GM12878 (cell line): ENCODE measurements at regions not wholly inside any gene's neighbourhood (a gene's known extent, or its start where the extent isn't known, plus 50 kb on each side); places are given as distances from the start of the nearest gene placed in this dataset.

Experiments
- ATAC-seq: fragments of 200-7000 bp; cut with Tn5 transposase; 3 replicates; pipeline ENCODE4 v1.9.1; 2020; ENCODE audit warnings: mild to moderate bottlenecking, moderate library complexity
- BruUV-seq: library from RNA; stranded (reverse); fragments of 400-500 nt; replicated peaks from 2 replicates; lab custom pipeline; 2021; lab: Mats Ljungman, UMichigan
- CTCF ChIA-PET: fragments of 300-600 bp; sonication (Branson Sonifier 250); formaldehyde crosslinking; extraction: SDS; loops from one replicate; lab custom pipeline; 2021; ENCODE audit warnings: inconsistent platforms; lab: Yijun Ruan, JAX
- POLR2A ChIA-PET: fragments of 350-600 bp; formaldehyde crosslinking; extraction: SDS; loops from one replicate; lab custom pipeline; 2021; ENCODE audit warnings: inconsistent platforms; lab: Charles Lee
- RAD21 ChIA-PET: fragments of 300-600 bp; sonication (Branson Sonifier 250); formaldehyde crosslinking; loops from one replicate; lab custom pipeline; 2023; ENCODE audit warnings: antibody characterized with exemption; ENCODE audit not compliant: unreplicated experiment; lab: Charles Lee
- SMC1A ChIA-PET: fragments of 300-600 bp; sonication (Branson Sonifier 250); formaldehyde crosslinking; loops from one replicate; lab custom pipeline; 2023; ENCODE audit not compliant: unreplicated experiment, uncharacterized antibody; lab: Charles Lee
- DNase-seq: peaks from one replicate; pipeline ENCODE4 v3.0.0-alpha.2; 2011; ENCODE audit warnings: low read depth, low spot score
- FAIRE-seq: peaks from 3 replicates; lab custom pipeline; 2011; peaks lifted over from hg19 to GRCh38; lab: Jason Lieb, UNC
- H2AFZ ChIP-seq: 2 replicates; pipeline ENCODE4 v1.6.0; 2011; ENCODE audit warnings: low read depth, low read length, control low read depth; ENCODE audit not compliant: control insufficient read depth
- H3K27ac ChIP-seq: 2 replicates; pipeline ENCODE4 v1.5.1; 2011; ENCODE audit warnings: control low read depth; ENCODE audit not compliant: control insufficient read depth, insufficient read depth
- H3K27me3 ChIP-seq, 2 experiments: replicated peaks in 1 of 2; 2 replicates each; pipeline versions ENCODE4 v1.6.0 to v1.6.1; 2011; ENCODE audit warnings: low read length in 1 of 2; ENCODE audit not compliant: control insufficient read depth in 2 of 2, insufficient read depth in 2 of 2
- H3K36me3 ChIP-seq, 2 experiments: 2 replicates each; pipeline ENCODE4 v1.5.1; 2011; ENCODE audit warnings: low read length in 1 of 2; ENCODE audit not compliant: control insufficient read depth in 2 of 2, insufficient read depth in 2 of 2
- H3K4me1 ChIP-seq: 2 replicates; pipeline ENCODE4 v1.6.1; 2011; ENCODE audit warnings: mild to moderate bottlenecking, low read length, moderate library complexity, mixed read lengths; ENCODE audit not compliant: control insufficient read depth, insufficient read depth
- H3K4me2 ChIP-seq: 2 replicates; pipeline ENCODE4 v1.6.0; 2011; ENCODE audit warnings: control low read depth; ENCODE audit not compliant: control insufficient read depth, insufficient read depth
- H3K4me3 ChIP-seq: fragments of 200-600 bp; sonication (generic); 2 replicates; pipeline ENCODE4 v1.5.1; 2016
- H3K79me2 ChIP-seq: 2 replicates; pipeline ENCODE4 v1.6.0; 2011; ENCODE audit warnings: low read length; ENCODE audit not compliant: control insufficient read depth, insufficient read depth
- H3K9ac ChIP-seq: 2 replicates; pipeline ENCODE4 v1.8.0; 2011; ENCODE audit warnings: low read length, control low read depth, mixed read lengths; ENCODE audit not compliant: control insufficient read depth, insufficient read depth
- H3K9me3 ChIP-seq: replicated peaks from 3 replicates; pipeline ENCODE4 v1.5.1; 2011; ENCODE audit warnings: mild to moderate bottlenecking, low read length; ENCODE audit not compliant: control insufficient read depth, insufficient read depth
- H4K20me1 ChIP-seq: 2 replicates; pipeline ENCODE4 v1.6.0; 2011; ENCODE audit not compliant: control insufficient read depth, insufficient read depth
- BRCA1 ChIP-seq: IDR thresholded peaks from 2 replicates; pipeline ENCODE4 v1.6.1; 2011; ENCODE audit warnings: low read depth, low read length, improper control_type of control experiment
- CHD1 ChIP-seq: IDR thresholded peaks from 2 replicates; pipeline ENCODE4 v1.6.1; 2012; ENCODE audit warnings: low read depth, low read length, improper control_type of control experiment
- CUX1 ChIP-seq: IDR thresholded peaks from 2 replicates; pipeline ENCODE4 v1.6.1; 2012; ENCODE audit warnings: improper control_type of control experiment, low read depth, low read length; ENCODE audit not compliant: insufficient replicate concordance
- MEF2B ChIP-seq: fragments of 450-650 bp; IDR thresholded peaks from 2 replicates; pipeline ENCODE4 v1.6.1; 2018; ENCODE audit warnings: mild to moderate bottlenecking, moderate library complexity; ENCODE audit not compliant: partially characterized antibody, poor library complexity, severe bottlenecking
- MTA2 ChIP-seq: fragments of 450-650 bp; IDR thresholded peaks from 2 replicates; pipeline ENCODE4 v1.6.1; 2016; ENCODE audit warnings: low read depth, mild to moderate bottlenecking, moderate library complexity
- NFYB ChIP-seq: IDR thresholded peaks from 2 replicates; pipeline ENCODE4 v1.6.1; 2011; ENCODE audit warnings: low read depth, mild to moderate bottlenecking, low read length, improper control_type of control experiment, moderate library complexity; ENCODE audit not compliant: insufficient read depth
- NR2C1 ChIP-seq: fragments of 450-650 bp; IDR thresholded peaks from 2 replicates; pipeline ENCODE4 v1.6.1; 2017; ENCODE audit warnings: antibody characterized with exemption, mild to moderate bottlenecking, moderate library complexity
- RAD51 ChIP-seq: fragments of 450-650 bp; IDR thresholded peaks from 2 replicates; pipeline ENCODE4 v1.6.1; 2016; ENCODE audit warnings: moderate library complexity, mild to moderate bottlenecking, inconsistent platforms
- RFX5 ChIP-seq: IDR thresholded peaks from 2 replicates; pipeline ENCODE4 v1.6.1; 2011; ENCODE audit warnings: low read depth, low read length, improper control_type of control experiment
- WGBS: methylation state at CpG from one replicate; pipeline ENCODE4 v1.1.6; 2016; ENCODE audit warnings: low lambda C conversion rate; ENCODE audit not compliant: insufficient replicate concordance, insufficient coverage; ENCODE audit errors: missing lambda C conversion rate; 5-methylcytosine and 5-hydroxymethylcytosine counted together
- in situ Hi-C: fragments of 300-500 bp; cut with MboI; formaldehyde crosslinking; loops from 9 replicates; pipeline ENCODE4 v1.14.3; 2018; ENCODE audit warnings: mixed read lengths
- intact Hi-C: fragments of 100-400 bp; cut with micrococcal nuclease; formaldehyde crosslinking; loops from one replicate; pipeline ENCODE4 v1.14.2; 2022; ENCODE audit not compliant: unreplicated experiment
- TF ChIP-seq, protein P1 (sequence below): fragments of 450-650 bp; IDR thresholded peaks from 2 replicates; pipeline ENCODE4 v1.6.1; 2016; ENCODE audit warnings: mild to moderate bottlenecking

GRCh38 chr11:134628426-134628825, 216.4 kb upstream of the B3GAT1 start (continued):
- TF ChIP-seq MTA2 = no peak
- TF ChIP-seq CUX1 = no peak
- TF ChIP-seq NR2C1 = no peak
- TF ChIP-seq BRCA1 = no peak
- TF ChIP-seq, protein P1, sequence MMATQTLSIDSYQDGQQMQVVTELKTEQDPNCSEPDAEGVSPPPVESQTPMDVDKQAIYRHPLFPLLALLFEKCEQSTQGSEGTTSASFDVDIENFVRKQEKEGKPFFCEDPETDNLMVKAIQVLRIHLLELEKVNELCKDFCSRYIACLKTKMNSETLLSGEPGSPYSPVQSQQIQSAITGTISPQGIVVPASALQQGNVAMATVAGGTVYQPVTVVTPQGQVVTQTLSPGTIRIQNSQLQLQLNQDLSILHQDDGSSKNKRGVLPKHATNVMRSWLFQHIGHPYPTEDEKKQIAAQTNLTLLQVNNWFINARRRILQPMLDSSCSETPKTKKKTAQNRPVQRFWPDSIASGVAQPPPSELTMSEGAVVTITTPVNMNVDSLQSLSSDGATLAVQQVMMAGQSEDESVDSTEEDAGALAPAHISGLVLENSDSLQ = no peak

DNA sequence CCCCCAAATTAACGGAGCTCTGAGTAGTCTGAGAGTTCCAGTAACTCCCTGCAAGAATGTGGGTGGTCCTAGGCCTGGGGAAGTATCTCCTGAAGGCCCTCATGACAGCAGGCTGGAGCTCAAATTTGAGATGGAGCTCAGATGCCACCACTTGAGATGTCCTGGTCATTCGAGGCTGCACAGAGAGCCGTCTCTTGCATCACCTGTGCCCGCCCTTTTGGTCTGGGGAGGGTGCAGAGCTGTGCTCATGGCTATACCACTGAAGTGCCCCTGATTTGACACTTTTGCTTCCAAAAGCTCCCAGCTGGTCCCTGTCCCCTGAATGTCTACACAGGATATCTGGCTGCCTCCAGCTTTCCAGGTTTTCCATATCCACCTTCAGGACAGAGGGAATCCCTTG, 214.0 kb upstream of the B3GAT1 start:
- RAD21 ChIA-PET = no interaction called here
- POLR2A ChIA-PET = interaction anchor here (0.5 kb wide), 1 partner anchor 424 kb away, joined by 4 read pairs; no protein-coding TSS in a partner anchor
- ATAC-seq = no peak
- in situ Hi-C loops (no loop called here), intact Hi-C loops (no loop called here)
- no peak for DNase-seq
- WGBS = 0% methylated on average over 4 of the region's 4 CpGs
- Histone ChIP-seq H3K4me3 (no peak overlapping the region), H3K79me2 (no peaks in the 10 kb centered on the region), H3K27ac (no peak overlapping the region), H3K4me2 (no peak overlapping the region), H3K27me3 (peaks cover 0 to 3% of the 10 kb centered on the region in 2 experiments; a peak in 2 of 4 replicates), H3K9me3 (no peaks in the 10 kb centered on the region), H2AFZ (no peak overlapping the region), H3K36me3 (no peaks in the 10 kb centered on the region), H3K4me1 (no peaks in the 10 kb centered on the region), H4K20me1 (no peaks in the 10 kb centered on the region), H3K9ac (no peak overlapping the region)
- FAIRE-seq = no peak
- SMC1A ChIA-PET = no interaction called here
- no TSS peak for BruUV-seq
- CTCF ChIA-PET = no interaction called here
- no peak for TF ChIP-seq NFYB
- no peak for TF ChIP-seq MEF2B
- TF ChIP-seq CHD1 = no peak
- no peak for TF ChIP-seq CUX1
- no peak for TF ChIP-seq RFX5
- TF ChIP-seq RAD51 = no peak
